ENCODE measurements at regions not wholly inside any gene's neighbourhood (a gene's known extent, or its start where the extent isn't known, plus 50 kb on each side); places are given as distances from the start of the nearest gene placed in this dataset.

DNA sequence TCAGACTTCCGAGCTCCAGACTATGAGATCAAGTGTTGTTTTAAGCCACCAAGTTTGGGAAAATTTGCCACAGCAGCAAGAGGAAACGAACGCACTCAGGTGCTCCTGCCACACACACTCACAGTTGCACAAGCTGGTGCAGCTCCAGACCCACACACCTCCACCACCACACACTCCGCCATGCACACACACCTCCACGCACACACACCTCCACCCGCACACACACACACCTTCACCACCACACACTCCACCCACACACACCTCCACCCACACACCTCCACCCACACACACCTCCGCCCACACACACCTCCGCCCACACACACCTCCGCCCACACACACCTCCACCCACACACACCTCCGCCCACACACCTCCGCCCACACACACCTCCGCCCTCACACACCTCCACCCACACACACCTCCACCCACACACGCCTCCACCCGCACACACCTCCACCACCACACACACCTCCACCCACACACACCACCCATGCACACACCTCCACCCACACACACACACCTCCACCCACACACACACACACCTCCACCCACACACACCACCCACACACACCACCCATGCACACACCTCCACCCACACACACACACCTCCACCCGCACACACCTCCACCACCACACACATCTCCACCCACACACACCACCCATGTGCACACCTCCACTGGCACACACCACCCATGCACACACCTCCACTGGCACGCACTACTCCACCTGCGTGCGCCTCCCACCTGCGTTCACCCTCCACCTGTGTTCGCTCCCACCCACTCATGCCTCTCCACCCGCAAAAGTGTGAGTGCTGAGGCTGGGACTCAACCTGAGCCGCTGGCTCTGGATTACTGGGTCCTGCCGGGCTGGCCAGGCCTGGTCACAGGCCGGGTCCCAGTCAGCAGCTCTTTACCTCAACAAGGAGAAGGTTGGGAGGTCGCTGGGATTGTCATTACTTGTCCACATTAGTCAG, 175.6 kb downstream of the BMP7 start:
- no peak for DNase-seq

GRCh38 chr20:57091748-57092111, 174.7 kb downstream of the BMP7 start:
- no peak for DNase-seq

DNA sequence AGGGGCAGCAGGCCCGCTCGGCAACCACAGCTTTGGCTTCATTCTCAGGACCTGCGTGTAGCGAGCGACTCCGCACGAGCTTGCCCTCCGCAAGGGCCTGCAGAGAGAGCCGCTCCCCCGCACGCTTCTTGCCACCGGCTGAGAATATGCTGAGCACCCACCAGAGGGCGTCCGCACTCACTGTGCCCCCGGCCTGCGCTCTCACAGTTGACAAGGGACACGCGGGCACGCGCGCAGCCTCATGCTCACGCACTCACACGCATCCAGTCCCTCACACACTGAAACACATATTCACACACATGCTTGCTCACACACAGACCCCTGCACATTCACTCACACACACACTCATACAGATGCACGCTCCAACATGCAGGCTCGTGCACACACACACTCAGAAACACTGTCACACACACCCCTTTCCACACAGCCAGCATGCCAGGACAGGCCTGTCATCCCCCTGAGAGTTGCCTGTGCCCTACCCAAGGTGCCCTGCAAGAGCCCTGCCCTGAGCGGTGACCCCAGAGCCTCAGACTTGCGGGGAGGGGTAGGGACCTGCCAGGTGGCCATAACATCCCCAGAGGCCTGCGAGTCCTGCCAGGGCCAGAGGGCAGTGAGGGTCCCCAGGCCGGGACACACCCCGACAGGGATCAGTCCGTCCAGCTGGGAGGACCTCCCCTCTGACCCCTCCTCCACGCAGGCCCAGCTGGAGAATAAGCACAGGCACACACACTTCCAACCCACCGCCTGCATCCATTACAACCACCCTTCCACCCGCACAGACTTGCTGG, 174.1 kb downstream of the BMP7 start:
- DNase-seq = peak; percentile 20 to 50

GRCh38 chr20:57092900-57093530, 173.4 kb downstream of the BMP7 start:
- DNase-seq = no peak

GRCh38 chr20:57093766-57094165, 172.7 kb downstream of the BMP7 start:
- DNase-seq = no peak

GRCh38 chr20:57094252-57094891, 172.1 kb downstream of the BMP7 start:
- DNase-seq = no peak

GRCh38 chr20:57094991-57095390, 171.4 kb downstream of the BMP7 start:
- DNase-seq = no peak

- no peak for DNase-seq
These were observed 171.0 kb downstream of the BMP7 start for GRCh38 chr20:57095426-57095825.

- DNase-seq = no peak
These were observed 169.1 kb downstream of the BMP7 start for GRCh38 chr20:57097245-57097915.

- no peak for DNase-seq
These were observed 164.3 kb downstream of the BMP7 start for GRCh38 chr20:57102160-57102559.

GRCh38 chr20:57102566-57102965, 163.9 kb downstream of the BMP7 start:
- DNase-seq = no peak

DNA sequence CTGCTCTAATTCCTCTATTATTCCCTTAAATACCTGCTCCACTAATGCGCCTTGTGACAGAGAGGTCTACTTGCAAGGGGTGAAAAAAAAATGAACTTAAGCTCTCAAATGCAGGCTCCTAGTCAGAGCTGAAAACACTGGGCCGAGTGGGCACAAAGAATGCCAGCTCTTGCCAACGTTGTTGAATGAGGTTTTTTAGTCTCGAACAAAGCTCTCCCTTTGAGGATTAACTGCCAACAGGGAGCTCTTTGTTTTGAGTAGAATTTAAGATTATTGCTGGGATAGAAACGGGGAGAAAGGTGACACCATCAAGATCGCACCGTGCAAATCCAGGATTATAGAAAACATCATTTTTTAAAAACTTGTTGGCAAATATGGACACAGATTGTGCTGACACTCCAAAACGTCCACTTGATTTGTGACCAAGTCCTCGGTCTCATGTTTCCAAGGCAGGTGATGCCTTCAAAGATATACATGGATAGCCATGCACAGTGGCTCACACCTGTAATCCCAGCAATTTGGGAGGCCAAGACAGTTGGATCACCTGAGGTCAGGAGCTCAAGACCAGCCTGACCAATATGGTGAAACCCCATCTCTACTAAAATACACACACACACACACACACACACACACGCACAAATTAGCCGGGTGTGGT, 163.2 kb downstream of the BMP7 start:
- no peak for DNase-seq

- no peak for DNase-seq
These were observed 162.3 kb downstream of the BMP7 start for GRCh38 chr20:57104113-57104512.

GRCh38 chr20:57104651-57105204, 161.7 kb downstream of the BMP7 start:
- DNase-seq = no peak

DNA sequence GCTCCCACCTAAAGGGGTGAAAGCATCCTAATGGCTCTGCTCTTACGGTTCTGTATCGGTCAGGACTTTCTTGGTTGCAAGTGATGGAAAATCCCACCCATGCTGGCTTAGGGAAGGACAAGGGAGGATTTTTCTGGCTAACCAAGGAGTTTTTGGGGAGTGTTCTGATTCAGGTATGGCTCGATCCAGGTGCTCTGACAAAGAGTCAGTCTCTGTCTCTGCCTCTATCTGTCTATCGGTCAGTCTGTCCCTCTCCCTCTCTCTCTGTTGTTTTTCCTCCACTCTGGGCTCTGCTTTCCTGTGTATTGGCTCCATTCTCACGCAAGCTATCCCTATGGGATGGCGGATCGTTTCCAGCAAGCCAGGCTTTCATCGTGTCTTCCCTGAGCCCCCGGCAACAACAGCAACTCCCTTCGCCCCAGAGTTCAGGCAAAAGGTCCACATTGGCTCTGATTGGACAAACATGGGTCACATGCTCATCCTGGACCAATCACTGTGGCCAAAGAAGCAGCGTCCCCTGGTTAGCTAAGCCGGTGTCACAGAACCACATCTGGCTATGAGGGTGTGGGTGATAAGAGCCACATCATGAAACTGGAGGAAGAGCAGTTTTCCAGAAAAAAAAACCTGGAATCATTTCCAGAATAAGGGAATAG, 160.3 kb downstream of the BMP7 start:
- DNase-seq = no peak

DNA sequence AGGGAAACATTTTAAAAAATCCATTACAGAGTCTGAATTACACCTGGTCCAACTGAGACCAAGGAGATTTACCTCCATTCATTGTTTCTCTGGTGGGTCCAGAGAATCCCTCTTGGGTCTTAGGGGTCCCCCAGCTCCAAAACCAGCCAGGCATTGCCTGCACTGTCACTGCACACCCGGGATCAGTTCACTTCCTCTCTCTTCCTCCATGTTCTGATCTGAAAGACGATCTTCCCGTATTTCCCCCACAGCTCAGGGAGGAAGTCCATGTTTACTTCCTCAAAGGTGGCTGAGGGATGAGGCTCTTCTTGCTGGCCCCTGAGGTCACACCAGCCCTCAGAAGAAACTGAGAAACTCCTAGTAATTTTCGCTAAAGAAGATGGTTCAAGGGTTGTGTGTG, 159.7 kb downstream of the BMP7 start:
- no peak for DNase-seq

GRCh38 chr20:57107208-57107607, 159.2 kb downstream of the BMP7 start:
- DNase-seq = no peak

DNA sequence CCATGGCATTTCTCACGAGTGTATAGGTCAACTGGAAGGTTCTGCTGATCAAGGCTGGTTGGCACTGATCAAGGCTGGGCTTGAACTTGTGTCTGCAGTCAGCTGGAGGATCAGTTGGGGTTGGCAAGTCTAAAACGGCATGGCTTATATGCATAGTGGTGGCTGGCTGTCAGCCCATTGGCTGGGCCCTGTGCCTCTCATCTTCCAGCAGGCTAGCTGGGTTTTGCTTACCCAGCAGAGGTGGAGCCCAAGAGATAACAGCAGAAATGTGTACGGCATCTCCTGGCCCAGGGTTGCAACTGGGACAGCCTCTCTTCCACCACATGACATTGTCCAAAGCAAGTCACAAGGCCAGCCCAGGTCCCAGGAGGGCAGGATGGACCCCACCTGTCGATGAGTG, 158.2 kb downstream of the BMP7 start:
- DNase-seq = no peak

DNA sequence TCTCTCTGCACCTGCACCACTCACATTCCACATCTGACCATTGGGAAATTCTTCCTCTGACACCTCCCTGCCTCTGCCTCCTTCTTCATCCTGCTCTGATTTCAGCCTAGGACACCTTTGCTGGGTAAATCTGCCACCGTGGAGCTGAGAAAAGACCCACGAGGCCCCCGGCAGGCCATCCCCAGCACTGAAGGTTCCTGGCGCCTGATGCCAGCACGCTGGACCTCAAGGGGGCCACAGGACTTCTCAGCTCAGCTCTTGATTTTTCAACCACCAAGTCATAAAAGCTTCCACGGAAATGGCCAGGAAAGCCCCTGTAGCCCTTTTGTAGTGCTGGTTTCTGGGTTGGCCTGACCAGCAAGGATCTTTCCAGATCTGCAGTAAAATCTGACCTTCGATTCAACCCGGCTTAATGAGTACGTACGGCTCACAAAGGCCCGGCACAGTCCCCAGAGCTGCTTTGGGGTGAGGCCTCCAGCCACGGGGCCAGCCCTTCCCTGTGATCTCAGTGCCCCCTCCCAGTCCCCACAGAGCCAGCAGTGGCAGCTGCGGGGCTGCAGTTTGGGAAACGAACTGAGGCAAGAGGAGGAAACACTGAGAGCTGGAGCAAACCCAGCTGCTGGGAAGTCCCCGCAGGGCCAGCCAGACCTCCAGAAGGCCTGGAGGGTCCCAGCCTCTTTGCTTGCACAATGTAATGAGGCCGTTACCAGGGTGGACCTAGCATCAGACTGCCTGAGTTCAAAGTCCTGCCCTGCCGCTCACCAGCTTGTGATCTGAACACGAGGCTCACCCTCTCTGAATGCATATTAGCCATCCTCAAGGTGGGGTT, 157.5 kb downstream of the BMP7 start:
- no peak for DNase-seq

- DNase-seq = no peak
These were observed 156.9 kb downstream of the BMP7 start for GRCh38 chr20:57109571-57109953.

All from stimulated activated CD4-positive, alpha-beta T cell treated with anti-CD3 and anti-CD28 coated beads, Interleukin-4, amount 100 ng/mL, for 4 hours (primary cell).